Nephron (organoid): ENCODE measurements at regions not wholly inside any gene's neighbourhood (a gene's known extent, or its start where the extent isn't known, plus 50 kb on each side); places are given as distances from the start of the nearest gene placed in this dataset.
"Not testable (repeated sequence)": the region's sequence is repeated elsewhere in the genome, so short reads cannot be mapped to it uniquely, and the experiment has no call there.

ENCODE experiments used
- H3K27ac Mint-ChIP-seq, 3 experiments: 2 replicates each; pipeline ENCODE4 v1.8.0; 2020; ENCODE audit warnings: mixed read lengths in 3 of 3, mild to moderate bottlenecking in 2 of 3, moderate library complexity in 1 of 3
- H3K27me3 Mint-ChIP-seq: 2 replicates; pipeline ENCODE4 v1.8.0; 2021; ENCODE audit warnings: low read depth, mild to moderate bottlenecking, moderate library complexity, mixed read lengths
- H3K36me3 Mint-ChIP-seq: 2 replicates; pipeline ENCODE4 v1.8.0; 2020; ENCODE audit warnings: low read depth, mixed read lengths
- H3K4me1 Mint-ChIP-seq: 2 replicates; pipeline ENCODE4 v1.8.0; 2020; ENCODE audit warnings: mixed read lengths
- H3K4me3 Mint-ChIP-seq, 3 experiments: 2 replicates each; pipeline ENCODE4 v1.8.0; 2020; ENCODE audit warnings: mild to moderate bottlenecking in 3 of 3, mixed read lengths in 3 of 3, moderate library complexity in 2 of 3
- H3K9me3 Mint-ChIP-seq: 2 replicates; pipeline ENCODE4 v1.8.0; 2020; ENCODE audit warnings: mixed read lengths
- TF ChIP-seq, protein P1 (sequence below), 3 experiments: fragments of 200-600 bp; sonication (generic); IDR thresholded peaks; one replicate each; pipeline ENCODE4 v1.5.0; 2021; ENCODE audit warnings: antibody characterized with exemption in 3 of 3; ENCODE audit not compliant: unreplicated experiment in 3 of 3

DNA sequence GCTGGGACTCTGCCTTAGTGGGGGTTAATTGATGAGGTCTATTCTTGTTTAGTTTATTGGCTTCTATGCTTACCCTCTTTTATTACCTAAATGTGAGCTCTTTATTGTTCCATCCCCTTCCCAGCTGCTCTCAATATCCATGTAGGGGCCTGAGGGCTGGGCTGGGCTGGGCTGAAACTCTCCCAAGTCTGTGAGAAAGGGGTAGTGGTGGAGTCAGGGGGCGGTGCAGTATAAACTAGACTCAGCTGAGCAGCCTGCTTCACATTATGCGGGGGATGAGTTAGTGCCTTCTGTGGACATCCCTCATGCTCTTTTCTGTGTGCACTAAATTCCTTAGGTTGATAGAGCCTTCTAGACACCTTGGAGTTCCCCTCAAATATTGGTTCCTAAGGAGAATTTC lies 451.8 kb upstream of the PTGER4 start:
- Mint-ChIP-seq H3K4me3 (no peak overlapping the region), H3K27ac (peak overlapping the region in 2 of 3 experiments; percentile 81 to 98), H3K4me1 (peaks cover 35% of the 10 kb centered on the region), H3K27me3 (peaks cover 4% of the 10 kb centered on the region), H3K9me3 (no peaks in the 10 kb centered on the region), H3K36me3 (no peaks in the 10 kb centered on the region)
- TF ChIP-seq, protein P1, sequence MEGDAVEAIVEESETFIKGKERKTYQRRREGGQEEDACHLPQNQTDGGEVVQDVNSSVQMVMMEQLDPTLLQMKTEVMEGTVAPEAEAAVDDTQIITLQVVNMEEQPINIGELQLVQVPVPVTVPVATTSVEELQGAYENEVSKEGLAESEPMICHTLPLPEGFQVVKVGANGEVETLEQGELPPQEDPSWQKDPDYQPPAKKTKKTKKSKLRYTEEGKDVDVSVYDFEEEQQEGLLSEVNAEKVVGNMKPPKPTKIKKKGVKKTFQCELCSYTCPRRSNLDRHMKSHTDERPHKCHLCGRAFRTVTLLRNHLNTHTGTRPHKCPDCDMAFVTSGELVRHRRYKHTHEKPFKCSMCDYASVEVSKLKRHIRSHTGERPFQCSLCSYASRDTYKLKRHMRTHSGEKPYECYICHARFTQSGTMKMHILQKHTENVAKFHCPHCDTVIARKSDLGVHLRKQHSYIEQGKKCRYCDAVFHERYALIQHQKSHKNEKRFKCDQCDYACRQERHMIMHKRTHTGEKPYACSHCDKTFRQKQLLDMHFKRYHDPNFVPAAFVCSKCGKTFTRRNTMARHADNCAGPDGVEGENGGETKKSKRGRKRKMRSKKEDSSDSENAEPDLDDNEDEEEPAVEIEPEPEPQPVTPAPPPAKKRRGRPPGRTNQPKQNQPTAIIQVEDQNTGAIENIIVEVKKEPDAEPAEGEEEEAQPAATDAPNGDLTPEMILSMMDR (IDR thresholded peaks at IDR 0.05; ENCODE audit: unreplicated experiment in 3 of 3): no peak

GRCh38 chr5:40227366-40227765 lies 452.3 kb upstream of the PTGER4 start:
- H3K36me3 Mint-ChIP-seq: no peaks in the 10 kb centered on the region
- TF ChIP-seq, protein P1 (IDR thresholded peaks at IDR 0.05; ENCODE audit: unreplicated experiment in 3 of 3): no peak
- no peak overlapping the region for H3K4me3 Mint-ChIP-seq
- no peaks in the 10 kb centered on the region for H3K9me3 Mint-ChIP-seq
- peaks cover 4% of the 10 kb centered on the region for H3K27me3 Mint-ChIP-seq
- H3K4me1 Mint-ChIP-seq: peaks cover 35% of the 10 kb centered on the region
- peak overlapping the region; percentile 6 to 98 (median 10) for H3K27ac Mint-ChIP-seq

GRCh38 chr5:40226906-40227305 lies 452.8 kb upstream of the PTGER4 start:
- no peak overlapping the region for H3K4me3 Mint-ChIP-seq
- H3K4me1 Mint-ChIP-seq: peaks cover 35% of the 10 kb centered on the region
- no peaks in the 10 kb centered on the region for H3K9me3 Mint-ChIP-seq
- TF ChIP-seq, protein P1 (IDR thresholded peaks at IDR 0.05; ENCODE audit: unreplicated experiment in 3 of 3): no peak
- peak overlapping the region; percentile 6 to 98 (median 10) for H3K27ac Mint-ChIP-seq
- H3K36me3 Mint-ChIP-seq: no peaks in the 10 kb centered on the region
- H3K27me3 Mint-ChIP-seq: peaks cover 4% of the 10 kb centered on the region

- H3K36me3 Mint-ChIP-seq, H3K27ac Mint-ChIP-seq, H3K9me3 Mint-ChIP-seq, H3K27me3 Mint-ChIP-seq, H3K4me3 Mint-ChIP-seq: not testable (repeated sequence)
- H3K4me1 Mint-ChIP-seq: peaks cover 29% of the 10 kb centered on the region
Measured at GRCh38 chr5:40225147-40225546, 454.6 kb upstream of the PTGER4 start.

DNA sequence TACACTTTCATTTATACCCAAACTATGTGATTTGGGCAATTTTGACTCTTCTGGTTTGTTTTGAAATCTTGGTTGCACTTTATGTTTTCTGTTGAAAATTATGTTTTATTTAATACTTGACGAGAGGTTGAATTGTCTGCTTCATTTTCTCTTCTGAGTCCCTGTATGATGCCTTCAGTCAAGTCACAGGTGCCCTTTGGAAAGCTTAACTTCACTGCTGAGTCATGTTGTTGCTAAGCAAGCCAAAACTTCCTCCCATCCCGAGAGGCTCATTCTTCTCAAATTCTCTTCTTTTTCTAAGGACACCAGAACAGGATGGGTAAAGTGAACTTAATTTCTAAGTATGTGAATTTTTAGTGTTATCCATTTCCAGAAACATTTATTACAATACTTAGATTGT lies 455.3 kb upstream of the PTGER4 start:
- H3K36me3 Mint-ChIP-seq: no peaks in the 10 kb centered on the region
- H3K27me3 Mint-ChIP-seq: peaks cover 4% of the 10 kb centered on the region
- no peak overlapping the region for H3K27ac Mint-ChIP-seq
- H3K9me3 Mint-ChIP-seq: no peaks in the 10 kb centered on the region
- TF ChIP-seq, protein P1 (IDR thresholded peaks at IDR 0.05; ENCODE audit: unreplicated experiment in 3 of 3): no peak
- H3K4me1 Mint-ChIP-seq: peaks cover 27% of the 10 kb centered on the region
- H3K4me3 Mint-ChIP-seq: no peak overlapping the region

DNA sequence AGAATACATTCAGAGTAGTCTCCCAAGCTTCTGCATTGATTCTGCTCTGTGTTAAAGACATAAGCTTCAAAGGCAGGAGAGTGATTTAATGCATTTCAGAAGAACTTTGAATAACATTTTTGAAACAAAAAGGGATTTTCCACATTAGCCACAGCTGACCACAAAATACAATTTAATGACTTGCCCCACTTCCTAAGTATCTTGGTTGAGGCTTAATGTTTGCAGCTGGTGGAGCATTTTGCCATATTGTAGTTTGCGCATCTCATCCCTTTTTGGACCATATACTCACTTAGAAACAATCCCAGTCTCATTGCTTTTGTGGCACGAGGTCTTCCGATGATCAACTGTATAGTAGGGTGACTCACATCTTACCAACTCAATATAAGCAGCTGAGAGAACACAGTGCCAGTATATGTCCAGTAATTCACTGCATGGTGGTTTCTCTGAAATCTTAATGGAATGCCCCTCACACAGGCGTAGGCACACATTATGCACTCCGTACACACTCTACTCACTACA lies 455.8 kb upstream of the PTGER4 start:
- no peak overlapping the region for H3K27ac Mint-ChIP-seq
- TF ChIP-seq, protein P1 (IDR thresholded peaks at IDR 0.05; ENCODE audit: unreplicated experiment in 3 of 3): no peak
- H3K27me3 Mint-ChIP-seq: peaks cover 4% of the 10 kb centered on the region
- no peaks in the 10 kb centered on the region for H3K9me3 Mint-ChIP-seq
- no peaks in the 10 kb centered on the region for H3K36me3 Mint-ChIP-seq
- H3K4me1 Mint-ChIP-seq: peaks cover 22% of the 10 kb centered on the region
- no peak overlapping the region for H3K4me3 Mint-ChIP-seq
